ENCODE measurements at regions not wholly inside any gene's neighbourhood (a gene's known extent, or its start where the extent isn't known, plus 50 kb on each side); places are given as distances from the start of the nearest gene placed in this dataset.

DNA sequence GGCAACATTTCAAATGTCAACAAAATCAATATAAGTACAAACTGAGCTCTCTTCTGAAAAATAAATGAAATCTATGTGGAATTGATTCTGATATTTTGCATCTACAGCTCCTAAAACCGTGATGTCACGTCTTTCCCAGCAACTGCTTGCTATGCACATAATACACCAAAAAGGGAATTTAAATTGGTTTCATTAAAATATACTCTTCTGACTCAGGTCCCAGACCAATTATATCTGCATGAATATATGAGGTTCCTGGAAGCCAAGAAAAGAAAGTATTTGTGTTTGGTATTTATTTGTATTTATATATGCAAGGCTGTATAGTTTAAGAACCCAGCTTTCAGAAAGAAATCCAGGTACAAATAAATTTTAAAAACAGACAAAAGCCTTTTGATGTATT is 1282.5 kb downstream of the SUCLG1 start:
- H4K20me1 ChIP-seq (replicated peaks; ENCODE audit: control insufficient read depth, insufficient read depth, low read length): no peaks in the 10 kb centered on the region
- POLR2A ChIA-PET: no interaction called here
- H3K9me3 ChIP-seq (replicated peaks; ENCODE audit: control insufficient read depth, insufficient read depth, low read depth, low read length): no peaks in the 10 kb centered on the region
- H3K36me3 ChIP-seq (ENCODE audit: control insufficient read depth, insufficient read depth, low read length): no peaks in the 10 kb centered on the region
- no peak for FAIRE-seq
- in situ Hi-C loops (cut with MboI) (no loop called here), intact Hi-C loops (cut with micrococcal nuclease) (no loop called here)
- H3K4me2 ChIP-seq (ENCODE audit: insufficient read depth, low read length): no peak overlapping the region
- H3K9ac ChIP-seq (ENCODE audit: insufficient read depth in 1 of 2, low read depth in 2 of 2, low read length in 2 of 2): no peak overlapping the region
- DNase-seq (ENCODE audit: extremely low read depth in 1 of 4, low spot score in 3 of 4): no peak
- H2AFZ ChIP-seq (ENCODE audit: low read depth, low read length): no peak overlapping the region
- H3K4me3 ChIP-seq: no peak overlapping the region
- no peaks in the 10 kb centered on the region for H3K4me1 ChIP-seq (replicated peaks in 1 of 2; ENCODE audit: control insufficient read depth in 2 of 2, insufficient read depth in 2 of 2, low read length in 2 of 2)
- BruUV-seq (replicated peaks): no TSS peak
- no peaks in the 10 kb centered on the region for H3K9me1 ChIP-seq (ENCODE audit: control insufficient read depth, insufficient read depth, low read length)
- H3K27ac ChIP-seq (ENCODE audit: extremely low read depth, low read depth, low read length): no peak overlapping the region
- H3K27me3 ChIP-seq (ENCODE audit: control insufficient read depth in 2 of 2, insufficient read depth in 2 of 2, low read length in 2 of 2): no peaks in the 10 kb centered on the region
- 8% methylated on average over 2 of the region's 2 CpGs for WGBS (ENCODE audit: insufficient coverage, low coverage, missing lambda C conversion rate)
- TF ChIP-seq, protein P1, sequence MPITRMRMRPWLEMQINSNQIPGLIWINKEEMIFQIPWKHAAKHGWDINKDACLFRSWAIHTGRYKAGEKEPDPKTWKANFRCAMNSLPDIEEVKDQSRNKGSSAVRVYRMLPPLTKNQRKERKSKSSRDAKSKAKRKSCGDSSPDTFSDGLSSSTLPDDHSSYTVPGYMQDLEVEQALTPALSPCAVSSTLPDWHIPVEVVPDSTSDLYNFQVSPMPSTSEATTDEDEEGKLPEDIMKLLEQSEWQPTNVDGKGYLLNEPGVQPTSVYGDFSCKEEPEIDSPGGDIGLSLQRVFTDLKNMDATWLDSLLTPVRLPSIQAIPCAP (CRISPR knock-in tag; IDR thresholded peaks at IDR 0.05; ENCODE audit: borderline replicate concordance): no peak
- no peak for TF ChIP-seq SMAD3 (CRISPR knock-in tag; conservative IDR thresholded peaks at IDR 0.05)
- no peak for TF ChIP-seq RBM34 (IDR thresholded peaks at IDR 0.05; ENCODE audit: borderline replicate concordance, insufficient read depth, low read length)
- TF ChIP-seq RUNX1 (IDR thresholded peaks at IDR 0.05; ENCODE audit: low read depth): no peak
- TF ChIP-seq EWSR1 (IDR thresholded peaks at IDR 0.05; ENCODE audit: borderline replicate concordance, low read depth, partially characterized antibody): no peak
- no peak for TF ChIP-seq TAL1 (IDR thresholded peaks at IDR 0.05)
- no peak for TF ChIP-seq ZNF717 (CRISPR knock-in tag; IDR thresholded peaks at IDR 0.05)
- TF ChIP-seq KHSRP (IDR thresholded peaks at IDR 0.05): no peak
- TF ChIP-seq ARID1B (IDR thresholded peaks at IDR 0.05): no peak
- TF ChIP-seq POLR3A (IDR thresholded peaks at IDR 0.05; ENCODE audit: borderline replicate concordance, extremely low read depth, insufficient read depth, insufficient read length): no peak
- TF ChIP-seq NEUROD1 (IDR thresholded peaks at IDR 0.05; ENCODE audit: borderline replicate concordance, low read depth, low read length, partially characterized antibody): no peak
- no peak for TF ChIP-seq ZNF431 (CRISPR knock-in tag; IDR thresholded peaks at IDR 0.05)
- TF ChIP-seq ZBTB1 (CRISPR knock-in tag; IDR thresholded peaks at IDR 0.05; ENCODE audit: borderline replicate concordance, low read depth): no peak
- no peak for ATAC-seq
- no peaks in the 10 kb centered on the region for H3K79me2 ChIP-seq (ENCODE audit: control insufficient read depth, insufficient read depth, low read length)
- CTCF ChIA-PET (ENCODE audit: low intra/inter-chr PET ratio): no interaction called here
